HL-60 (cell line): ENCODE measurements at regions not wholly inside any gene's neighbourhood (a gene's known extent, or its start where the extent isn't known, plus 50 kb on each side); places are given as distances from the start of the nearest gene placed in this dataset.

Experiments
- DNase-seq, 2 experiments: peaks; one replicate each; pipeline ENCODE4 v3.0.0-alpha.2; 2010 to 2020; ENCODE audit warnings: low read depth in 1 of 2, low spot score in 1 of 2
- H3K27ac ChIP-seq: fragments of 250-450 bp; sonication (Bioruptor Pico); replicated peaks from 2 replicates; pipeline ENCODE4 v1.5.1; 2020; ENCODE audit warnings: mild to moderate bottlenecking, moderate library complexity
- H3K27me3 ChIP-seq: fragments of 250-450 bp; sonication (Bioruptor Pico); 2 replicates; pipeline ENCODE4 v1.5.1; 2021; ENCODE audit warnings: mild to moderate bottlenecking, moderate library complexity; ENCODE audit not compliant: insufficient read depth, poor library complexity, severe bottlenecking
- H3K4me3 ChIP-seq: replicated peaks from 2 replicates; pipeline ENCODE4 v1.5.1; 2011; ENCODE audit warnings: mild to moderate bottlenecking, control low read depth, low read length; ENCODE audit not compliant: insufficient read depth
- GABPA ChIP-seq: IDR thresholded peaks from 2 replicates; pipeline ENCODE4 v1.6.1; 2012; ENCODE audit warnings: low read depth
- POLR2AphosphoS5 ChIP-seq: IDR thresholded peaks from 2 replicates; pipeline ENCODE4 v1.6.1; 2012; ENCODE audit warnings: low read depth
- REST ChIP-seq: IDR thresholded peaks from 2 replicates; pipeline ENCODE4 v1.6.1; 2012; ENCODE audit warnings: low read depth; ENCODE audit not compliant: insufficient replicate concordance
- SPI1 ChIP-seq: IDR thresholded peaks from 2 replicates; pipeline ENCODE4 v1.6.1; 2012; ENCODE audit warnings: low read depth, mild to moderate bottlenecking, borderline replicate concordance
- TF ChIP-seq, protein P1 (sequence below): IDR thresholded peaks from one replicate; pipeline ENCODE4 v1.5.1; 2011; ENCODE audit warnings: low read length, control low read depth, inconsistent platforms; ENCODE audit not compliant: insufficient read depth

DNA sequence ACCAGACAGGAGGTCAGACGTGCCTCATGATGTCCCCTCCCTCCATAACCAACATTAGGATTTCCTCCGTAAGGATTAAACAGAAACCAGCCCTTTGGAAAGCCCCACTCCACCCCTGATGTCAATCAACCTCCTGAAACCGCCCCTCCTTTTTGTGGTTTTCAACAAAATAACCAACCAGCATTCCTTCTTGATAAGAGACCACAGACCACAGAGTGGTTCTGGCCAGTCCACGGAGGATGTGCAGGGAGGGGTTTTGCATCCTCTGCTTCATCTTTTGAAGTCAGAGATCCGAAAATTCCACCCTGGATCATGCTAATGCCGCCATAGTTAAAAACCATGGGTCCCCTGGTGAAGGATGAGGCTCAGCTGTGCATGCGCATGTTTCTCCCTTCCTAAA lies 180.0 kb upstream of the CCDC150 start:
- TF ChIP-seq, protein P1, sequence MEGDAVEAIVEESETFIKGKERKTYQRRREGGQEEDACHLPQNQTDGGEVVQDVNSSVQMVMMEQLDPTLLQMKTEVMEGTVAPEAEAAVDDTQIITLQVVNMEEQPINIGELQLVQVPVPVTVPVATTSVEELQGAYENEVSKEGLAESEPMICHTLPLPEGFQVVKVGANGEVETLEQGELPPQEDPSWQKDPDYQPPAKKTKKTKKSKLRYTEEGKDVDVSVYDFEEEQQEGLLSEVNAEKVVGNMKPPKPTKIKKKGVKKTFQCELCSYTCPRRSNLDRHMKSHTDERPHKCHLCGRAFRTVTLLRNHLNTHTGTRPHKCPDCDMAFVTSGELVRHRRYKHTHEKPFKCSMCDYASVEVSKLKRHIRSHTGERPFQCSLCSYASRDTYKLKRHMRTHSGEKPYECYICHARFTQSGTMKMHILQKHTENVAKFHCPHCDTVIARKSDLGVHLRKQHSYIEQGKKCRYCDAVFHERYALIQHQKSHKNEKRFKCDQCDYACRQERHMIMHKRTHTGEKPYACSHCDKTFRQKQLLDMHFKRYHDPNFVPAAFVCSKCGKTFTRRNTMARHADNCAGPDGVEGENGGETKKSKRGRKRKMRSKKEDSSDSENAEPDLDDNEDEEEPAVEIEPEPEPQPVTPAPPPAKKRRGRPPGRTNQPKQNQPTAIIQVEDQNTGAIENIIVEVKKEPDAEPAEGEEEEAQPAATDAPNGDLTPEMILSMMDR: no peak
- TF ChIP-seq REST: no peak
- no peak for TF ChIP-seq POLR2AphosphoS5
- no peak for TF ChIP-seq SPI1
- TF ChIP-seq GABPA: no peak
- no peak for DNase-seq

DNA sequence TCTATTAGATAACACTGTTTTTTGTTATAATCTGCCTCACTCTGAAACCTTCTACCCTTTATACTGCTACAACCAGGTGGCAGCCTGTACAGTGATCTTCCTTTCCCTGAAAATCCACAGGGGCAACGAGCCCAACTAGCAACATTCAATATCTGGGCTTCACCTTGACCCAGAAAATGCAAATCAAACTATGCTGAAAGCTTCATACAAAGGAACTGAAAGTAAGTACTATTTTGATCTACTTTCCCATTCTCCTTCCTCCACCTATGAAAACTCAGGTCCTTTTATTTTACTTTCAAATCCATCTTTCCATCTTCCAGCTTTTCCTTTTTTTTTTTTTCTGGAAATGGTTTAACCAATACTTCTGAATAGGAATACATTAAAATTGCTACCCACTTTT lies 175.8 kb upstream of the CCDC150 start:
- TF ChIP-seq SPI1 (no peak), REST (no peak), GABPA (no peak)
- no peak for DNase-seq
- H3K4me3 ChIP-seq: no peak overlapping the region
- H3K27ac ChIP-seq: no peak overlapping the region
- H3K27me3 ChIP-seq: peaks cover 4% of the 10 kb centered on the region

More for the DNA sequence above, 180.0 kb upstream of the CCDC150 start:
- Histone ChIP-seq H3K27ac (no peak overlapping the region), H3K27me3 (peaks cover 5% of the 10 kb centered on the region), H3K4me3 (no peak overlapping the region)

GRCh38 chr2:196464311-196464710 lies 175.2 kb upstream of the CCDC150 start:
- DNase-seq: no peak
- TF ChIP-seq GABPA (no peak), REST (no peak), SPI1 (no peak), POLR2AphosphoS5 (no peak)
- TF ChIP-seq, protein P1: no peak
- H3K27ac ChIP-seq: no peak overlapping the region
- H3K4me3 ChIP-seq: no peak overlapping the region
- H3K27me3 ChIP-seq: no peaks in the 10 kb centered on the region

GRCh38 chr2:196466581-196466980 lies 172.9 kb upstream of the CCDC150 start:
- Histone ChIP-seq H3K27me3 (no peaks in the 10 kb centered on the region), H3K27ac (no peak overlapping the region), H3K4me3 (no peak overlapping the region)
- no peak for DNase-seq
- TF ChIP-seq REST (no peak), GABPA (no peak), POLR2AphosphoS5 (no peak)
- TF ChIP-seq, protein P1: no peak
